Fibroblast of lung (primary cell): ENCODE measurements at regions not wholly inside any gene's neighbourhood (a gene's known extent, or its start where the extent isn't known, plus 50 kb on each side); places are given as distances from the start of the nearest gene placed in this dataset.

Source experiments
- CTCF ChIP-seq, 2 donors: IDR thresholded peaks in 1 of 2; conservative IDR thresholded peaks in 1 of 2; 1 replicate in 1 of 2; 2 replicates in 1 of 2; pipeline ENCODE4 v1.5.1; 2011 to 2012; ENCODE audit warnings: low read length in 2 of 2, control low read depth in 1 of 2, inconsistent platforms in 1 of 2, low read depth in 1 of 2, mild to moderate bottlenecking in 1 of 2
- EZH2 ChIP-seq: IDR thresholded peaks from 2 replicates; pipeline ENCODE4 v1.5.1; 2012; ENCODE audit warnings: low read length, control low read depth, mild to moderate bottlenecking; ENCODE audit errors: missing control alignments

DNA sequence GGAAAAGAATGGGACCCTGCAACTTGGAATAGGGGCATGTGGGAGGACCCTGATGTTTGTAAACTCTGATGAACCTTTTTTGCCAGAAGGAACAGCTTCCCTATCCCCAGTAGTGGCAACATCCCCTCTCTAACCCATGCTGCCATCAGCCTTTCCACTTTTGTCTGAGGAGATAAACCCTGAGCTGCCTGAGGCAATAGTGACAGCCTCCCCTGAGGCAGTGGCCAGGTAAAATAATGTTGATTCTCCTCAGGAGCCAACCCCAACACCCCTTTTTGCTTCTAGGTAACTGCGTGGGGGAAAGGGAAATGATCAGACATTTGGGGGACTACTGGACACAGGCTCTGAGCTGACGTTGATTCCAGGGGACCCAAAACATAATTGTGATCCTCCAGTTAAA, 106.8 kb upstream of the NPAS2 start:
- TF ChIP-seq CTCF (conservative IDR thresholded peaks at IDR 0.05 in 1 of 2, IDR thresholded peaks at IDR 0.05 in 1 of 2; ENCODE audit: low read depth in 1 of 2, low read length in 2 of 2), result no peak
- TF ChIP-seq EZH2, result no peak
